Panc1 (cell line): ENCODE measurements at regions not wholly inside any gene's neighbourhood (a gene's known extent, or its start where the extent isn't known, plus 50 kb on each side); places are given as distances from the start of the nearest gene placed in this dataset.

Source experiments
- CTCF ChIP-seq: fragments of 450-650 bp; IDR thresholded peaks from 2 replicates; pipeline ENCODE4 v1.5.1; 2017; ENCODE audit warnings: mild to moderate bottlenecking
- POLR2AphosphoS5 ChIP-seq: IDR thresholded peaks from 2 replicates; pipeline ENCODE4 v1.6.1; 2012; ENCODE audit warnings: mild to moderate bottlenecking, low read depth, low read length, moderate library complexity
- SIN3A ChIP-seq: IDR thresholded peaks from 2 replicates; pipeline ENCODE4 v1.6.1; 2012; ENCODE audit warnings: low read depth, mild to moderate bottlenecking, low read length, moderate library complexity, borderline replicate concordance; ENCODE audit not compliant: insufficient read depth
- TF ChIP-seq, protein P1 (sequence below), 2 experiments: IDR thresholded peaks; 2 replicates each; pipeline ENCODE4 v1.6.1; 2011 to 2012; ENCODE audit warnings: low read depth in 2 of 2, control low read depth in 1 of 2, low read length in 1 of 2, mild to moderate bottlenecking in 1 of 2, moderate library complexity in 1 of 2; ENCODE audit not compliant: insufficient read depth in 1 of 2

GRCh38 chr15:100763835-100764750 is 115.5 kb upstream of the ALDH1A3 start:
- TF ChIP-seq CTCF = no peak
- TF ChIP-seq POLR2AphosphoS5 = no peak
- TF ChIP-seq, protein P1, sequence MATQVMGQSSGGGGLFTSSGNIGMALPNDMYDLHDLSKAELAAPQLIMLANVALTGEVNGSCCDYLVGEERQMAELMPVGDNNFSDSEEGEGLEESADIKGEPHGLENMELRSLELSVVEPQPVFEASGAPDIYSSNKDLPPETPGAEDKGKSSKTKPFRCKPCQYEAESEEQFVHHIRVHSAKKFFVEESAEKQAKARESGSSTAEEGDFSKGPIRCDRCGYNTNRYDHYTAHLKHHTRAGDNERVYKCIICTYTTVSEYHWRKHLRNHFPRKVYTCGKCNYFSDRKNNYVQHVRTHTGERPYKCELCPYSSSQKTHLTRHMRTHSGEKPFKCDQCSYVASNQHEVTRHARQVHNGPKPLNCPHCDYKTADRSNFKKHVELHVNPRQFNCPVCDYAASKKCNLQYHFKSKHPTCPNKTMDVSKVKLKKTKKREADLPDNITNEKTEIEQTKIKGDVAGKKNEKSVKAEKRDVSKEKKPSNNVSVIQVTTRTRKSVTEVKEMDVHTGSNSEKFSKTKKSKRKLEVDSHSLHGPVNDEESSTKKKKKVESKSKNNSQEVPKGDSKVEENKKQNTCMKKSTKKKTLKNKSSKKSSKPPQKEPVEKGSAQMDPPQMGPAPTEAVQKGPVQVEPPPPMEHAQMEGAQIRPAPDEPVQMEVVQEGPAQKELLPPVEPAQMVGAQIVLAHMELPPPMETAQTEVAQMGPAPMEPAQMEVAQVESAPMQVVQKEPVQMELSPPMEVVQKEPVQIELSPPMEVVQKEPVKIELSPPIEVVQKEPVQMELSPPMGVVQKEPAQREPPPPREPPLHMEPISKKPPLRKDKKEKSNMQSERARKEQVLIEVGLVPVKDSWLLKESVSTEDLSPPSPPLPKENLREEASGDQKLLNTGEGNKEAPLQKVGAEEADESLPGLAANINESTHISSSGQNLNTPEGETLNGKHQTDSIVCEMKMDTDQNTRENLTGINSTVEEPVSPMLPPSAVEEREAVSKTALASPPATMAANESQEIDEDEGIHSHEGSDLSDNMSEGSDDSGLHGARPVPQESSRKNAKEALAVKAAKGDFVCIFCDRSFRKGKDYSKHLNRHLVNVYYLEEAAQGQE (IDR thresholded peaks at IDR 0.05; ENCODE audit: insufficient read depth in 1 of 2, low read depth in 2 of 2, low read length in 1 of 2) = no peak
- TF ChIP-seq SIN3A = no peak
